ENCODE measurements at regions not wholly inside any gene's neighbourhood (a gene's known extent, or its start where the extent isn't known, plus 50 kb on each side); places are given as distances from the start of the nearest gene placed in this dataset.

DNA sequence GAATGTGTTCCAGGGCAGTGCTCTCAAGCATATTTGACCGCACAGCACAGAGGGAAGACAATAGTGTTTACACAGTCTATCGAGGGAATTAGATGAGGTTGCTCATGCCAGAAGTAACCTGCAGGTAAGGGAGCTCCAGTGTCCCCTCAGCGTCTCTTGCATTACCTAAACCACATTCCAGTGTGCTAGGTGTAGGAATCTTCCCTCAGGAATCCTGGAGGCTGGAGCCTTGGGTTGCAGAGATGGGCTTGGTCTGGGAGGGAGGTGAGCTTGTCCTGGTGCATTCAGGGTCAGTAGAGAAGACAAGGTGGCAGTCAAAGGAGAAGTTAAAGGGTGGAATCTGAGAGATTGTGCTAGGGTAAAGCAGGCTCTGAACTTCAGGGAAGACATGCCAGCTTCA lies 56.3 kb downstream of the SOX14 start:
- no peaks in the 10 kb centered on the region for H3K4me1 ChIP-seq (ENCODE audit: low read depth, poor library complexity, severe bottlenecking)
- peaks cover 4% of the 10 kb centered on the region; the same call in 1 of the 2 replicates for H3K36me3 ChIP-seq (ENCODE audit: insufficient read depth)
- TF ChIP-seq, protein P1, sequence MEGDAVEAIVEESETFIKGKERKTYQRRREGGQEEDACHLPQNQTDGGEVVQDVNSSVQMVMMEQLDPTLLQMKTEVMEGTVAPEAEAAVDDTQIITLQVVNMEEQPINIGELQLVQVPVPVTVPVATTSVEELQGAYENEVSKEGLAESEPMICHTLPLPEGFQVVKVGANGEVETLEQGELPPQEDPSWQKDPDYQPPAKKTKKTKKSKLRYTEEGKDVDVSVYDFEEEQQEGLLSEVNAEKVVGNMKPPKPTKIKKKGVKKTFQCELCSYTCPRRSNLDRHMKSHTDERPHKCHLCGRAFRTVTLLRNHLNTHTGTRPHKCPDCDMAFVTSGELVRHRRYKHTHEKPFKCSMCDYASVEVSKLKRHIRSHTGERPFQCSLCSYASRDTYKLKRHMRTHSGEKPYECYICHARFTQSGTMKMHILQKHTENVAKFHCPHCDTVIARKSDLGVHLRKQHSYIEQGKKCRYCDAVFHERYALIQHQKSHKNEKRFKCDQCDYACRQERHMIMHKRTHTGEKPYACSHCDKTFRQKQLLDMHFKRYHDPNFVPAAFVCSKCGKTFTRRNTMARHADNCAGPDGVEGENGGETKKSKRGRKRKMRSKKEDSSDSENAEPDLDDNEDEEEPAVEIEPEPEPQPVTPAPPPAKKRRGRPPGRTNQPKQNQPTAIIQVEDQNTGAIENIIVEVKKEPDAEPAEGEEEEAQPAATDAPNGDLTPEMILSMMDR (conservative IDR thresholded peaks at IDR 0.05; ENCODE audit: low read depth, low read length) = no peak
- H3K4me2 ChIP-seq = no peak overlapping the region
- no peak overlapping the region for H3K27ac ChIP-seq
- H4K20me1 ChIP-seq (ENCODE audit: insufficient read depth) = no peaks in the 10 kb centered on the region
- H3K27me3 ChIP-seq (ENCODE audit: insufficient read depth, low read depth) = no peaks in the 10 kb centered on the region
- H2AFZ ChIP-seq (ENCODE audit: low read depth) = no peak overlapping the region
- no peaks in the 10 kb centered on the region for H3K79me2 ChIP-seq (ENCODE audit: insufficient read depth, low read depth)
- H3K9ac ChIP-seq = no peak overlapping the region
- no peak overlapping the region for H3K4me3 ChIP-seq (IDR thresholded peaks at IDR 0.05; ENCODE audit: insufficient read depth, low read depth, low read length)

DNA sequence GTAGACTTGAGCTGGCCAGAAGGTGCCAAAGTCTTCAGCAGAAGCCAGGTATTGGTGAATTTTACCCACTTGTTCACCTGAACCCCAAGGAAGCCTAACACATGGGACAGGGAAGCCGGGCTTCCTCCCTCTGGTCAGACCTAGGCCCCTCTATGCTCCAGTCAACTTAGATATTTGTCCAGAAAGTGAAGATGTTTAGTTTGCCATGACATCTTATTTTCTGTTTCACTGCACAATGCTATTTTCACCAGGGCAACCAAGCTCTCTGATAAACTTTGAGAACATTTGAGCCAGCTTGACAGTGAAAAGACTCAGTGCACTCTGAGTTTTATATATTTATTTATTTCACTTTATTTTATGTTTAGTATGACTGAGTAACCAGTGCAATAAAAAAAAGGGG lies 71.0 kb downstream of the SOX14 start:
- TF ChIP-seq, protein P1 (conservative IDR thresholded peaks at IDR 0.05; ENCODE audit: low read depth, low read length) = no peak
- no peaks in the 10 kb centered on the region for H3K36me3 ChIP-seq (ENCODE audit: insufficient read depth)
- H3K27ac ChIP-seq = no peak overlapping the region
- H2AFZ ChIP-seq (ENCODE audit: low read depth) = no peak overlapping the region
- no peaks in the 10 kb centered on the region for H4K20me1 ChIP-seq (ENCODE audit: insufficient read depth)
- H3K4me3 ChIP-seq (IDR thresholded peaks at IDR 0.05; ENCODE audit: insufficient read depth, low read depth, low read length) = no peak overlapping the region
- no peaks in the 10 kb centered on the region for H3K27me3 ChIP-seq (ENCODE audit: insufficient read depth, low read depth)
- no peaks in the 10 kb centered on the region for H3K79me2 ChIP-seq (ENCODE audit: insufficient read depth, low read depth)
- H3K4me2 ChIP-seq = no peak overlapping the region
- H3K9ac ChIP-seq = no peak overlapping the region
- no peaks in the 10 kb centered on the region for H3K4me1 ChIP-seq (ENCODE audit: low read depth, poor library complexity, severe bottlenecking)

DNA sequence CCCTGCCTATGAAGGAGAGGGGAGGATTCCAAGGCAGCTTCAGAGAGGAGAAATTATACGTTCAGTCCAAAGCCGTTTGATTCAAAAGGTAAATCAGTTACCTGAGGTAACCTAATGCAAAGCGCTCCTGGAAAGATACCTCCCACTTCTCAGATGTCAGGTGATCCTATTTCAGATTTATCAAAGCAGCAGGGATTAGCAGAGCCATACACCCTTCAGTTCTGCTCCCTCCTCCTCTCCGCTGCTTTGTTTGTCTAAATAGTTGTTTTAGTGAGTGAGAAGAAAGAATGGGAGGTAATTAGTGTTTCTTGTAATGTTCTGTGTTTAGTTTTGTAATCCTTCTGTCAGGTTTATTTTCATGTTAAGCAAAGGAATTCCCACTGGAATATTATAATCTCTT lies 81.1 kb downstream of the SOX14 start:
- TF ChIP-seq, protein P1 (conservative IDR thresholded peaks at IDR 0.05; ENCODE audit: low read depth, low read length) = no peak
- Histone ChIP-seq H3K79me2 (ENCODE audit: insufficient read depth, low read depth) (no peaks in the 10 kb centered on the region), H3K36me3 (ENCODE audit: insufficient read depth) (no peaks in the 10 kb centered on the region), H3K27me3 (ENCODE audit: insufficient read depth, low read depth) (no peaks in the 10 kb centered on the region), H3K9ac (no peak overlapping the region), H3K27ac (no peak overlapping the region), H3K4me2 (no peak overlapping the region), H4K20me1 (ENCODE audit: insufficient read depth) (no peaks in the 10 kb centered on the region), H2AFZ (ENCODE audit: low read depth) (no peak overlapping the region), H3K4me1 (ENCODE audit: low read depth, poor library complexity, severe bottlenecking) (no peaks in the 10 kb centered on the region), H3K4me3 (IDR thresholded peaks at IDR 0.05; ENCODE audit: insufficient read depth, low read depth, low read length) (no peak overlapping the region)

DNA sequence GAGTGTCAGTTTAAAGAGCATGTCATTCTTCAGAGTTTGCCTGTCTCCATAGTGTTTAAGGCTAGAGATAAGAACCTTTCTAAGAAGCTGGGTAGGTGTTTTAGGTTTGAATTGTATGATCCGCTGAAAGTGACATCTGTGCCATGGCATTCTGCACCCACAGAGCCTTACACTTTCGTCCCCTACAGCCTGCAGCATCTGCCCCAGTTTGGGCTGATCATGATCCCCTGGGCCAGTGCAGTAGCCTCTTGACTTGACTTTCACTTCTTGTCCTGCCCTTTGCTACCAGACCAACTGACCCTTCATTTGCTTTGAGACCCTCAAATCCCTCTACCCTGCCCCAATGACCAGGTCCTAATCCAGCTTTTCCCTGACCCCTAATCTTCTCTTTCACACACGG lies 81.6 kb downstream of the SOX14 start:
- H3K27ac ChIP-seq = no peak overlapping the region
- H3K27me3 ChIP-seq (ENCODE audit: insufficient read depth, low read depth) = no peaks in the 10 kb centered on the region
- no peak overlapping the region for H3K4me3 ChIP-seq (IDR thresholded peaks at IDR 0.05; ENCODE audit: insufficient read depth, low read depth, low read length)
- no peaks in the 10 kb centered on the region for H3K79me2 ChIP-seq (ENCODE audit: insufficient read depth, low read depth)
- H3K36me3 ChIP-seq (ENCODE audit: insufficient read depth) = no peaks in the 10 kb centered on the region
- H4K20me1 ChIP-seq (ENCODE audit: insufficient read depth) = no peaks in the 10 kb centered on the region
- H3K4me2 ChIP-seq = no peak overlapping the region
- no peak overlapping the region for H3K9ac ChIP-seq
- no peak overlapping the region for H2AFZ ChIP-seq (ENCODE audit: low read depth)
- TF ChIP-seq, protein P1 (conservative IDR thresholded peaks at IDR 0.05; ENCODE audit: low read depth, low read length) = no peak
- H3K4me1 ChIP-seq (ENCODE audit: low read depth, poor library complexity, severe bottlenecking) = no peaks in the 10 kb centered on the region
